ENCODE measurements at regions not wholly inside any gene's neighbourhood (a gene's known extent, or its start where the extent isn't known, plus 50 kb on each side); places are given as distances from the start of the nearest gene placed in this dataset.

GRCh38 chr6:9435281-9435680 lies 979.6 kb downstream of the TFAP2A start:
- TF ChIP-seq CTCF (IDR thresholded peaks at IDR 0.05) = no peak
- H3K36me3 Mint-ChIP-seq (ENCODE audit: low read depth) = no peaks in the 10 kb centered on the region
- DNase-seq = no peak
- no peaks in the 10 kb centered on the region for H3K27me3 Mint-ChIP-seq (ENCODE audit: insufficient read depth)
- H3K4me3 Mint-ChIP-seq = no peak overlapping the region
- no peaks in the 10 kb centered on the region for H3K9me3 Mint-ChIP-seq
- H3K27ac Mint-ChIP-seq = no peak overlapping the region
- H3K4me1 Mint-ChIP-seq (ENCODE audit: low read depth) = peaks cover 25% of the 10 kb centered on the region

DNA sequence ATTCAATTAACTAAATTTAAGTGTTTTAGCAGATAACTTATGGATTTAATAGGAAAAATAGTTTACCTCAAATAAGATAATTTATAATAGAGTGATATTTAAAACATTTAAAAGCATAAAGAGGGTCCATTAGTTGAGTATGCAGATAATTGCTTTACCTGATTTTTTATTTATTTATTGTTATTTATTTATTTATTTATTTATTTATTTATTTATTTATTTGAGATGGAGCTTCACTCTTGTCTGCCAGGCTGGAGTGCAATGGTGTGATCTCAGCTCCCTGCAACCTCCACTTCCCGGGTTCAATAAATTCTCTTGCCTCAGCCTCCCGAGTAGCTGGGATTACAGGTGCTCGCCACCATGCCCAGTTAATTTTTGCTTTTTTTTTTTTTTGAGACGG lies 982.9 kb downstream of the TFAP2A start:
- H3K9me3 Mint-ChIP-seq = peaks cover 4% of the 10 kb centered on the region; the same call in 1 of the 2 replicates
- no peak for DNase-seq
- no peak overlapping the region for H3K27ac Mint-ChIP-seq
- TF ChIP-seq CTCF (IDR thresholded peaks at IDR 0.05) = no peak
- peaks cover 20% of the 10 kb centered on the region for H3K4me1 Mint-ChIP-seq (ENCODE audit: low read depth)
- H3K27me3 Mint-ChIP-seq (ENCODE audit: insufficient read depth) = no peaks in the 10 kb centered on the region
- no peak overlapping the region for H3K4me3 Mint-ChIP-seq
- peaks cover 11% of the 10 kb centered on the region for H3K36me3 Mint-ChIP-seq (ENCODE audit: low read depth)

GRCh38 chr6:9428421-9429172 lies 986.3 kb downstream of the TFAP2A start:
- peak; percentile 16 for DNase-seq
- peaks cover 4% of the 10 kb centered on the region; the same call in 1 of the 2 replicates for H3K9me3 Mint-ChIP-seq
- no peaks in the 10 kb centered on the region for H3K27me3 Mint-ChIP-seq (ENCODE audit: insufficient read depth)
- no peak overlapping the region for H3K4me3 Mint-ChIP-seq
- H3K27ac Mint-ChIP-seq = peak overlapping the region; percentile 62
- peaks cover 20% of the 10 kb centered on the region for H3K4me1 Mint-ChIP-seq (ENCODE audit: low read depth)
- no peak for TF ChIP-seq CTCF (IDR thresholded peaks at IDR 0.05)
- peaks cover 11% of the 10 kb centered on the region for H3K36me3 Mint-ChIP-seq (ENCODE audit: low read depth)

DNA sequence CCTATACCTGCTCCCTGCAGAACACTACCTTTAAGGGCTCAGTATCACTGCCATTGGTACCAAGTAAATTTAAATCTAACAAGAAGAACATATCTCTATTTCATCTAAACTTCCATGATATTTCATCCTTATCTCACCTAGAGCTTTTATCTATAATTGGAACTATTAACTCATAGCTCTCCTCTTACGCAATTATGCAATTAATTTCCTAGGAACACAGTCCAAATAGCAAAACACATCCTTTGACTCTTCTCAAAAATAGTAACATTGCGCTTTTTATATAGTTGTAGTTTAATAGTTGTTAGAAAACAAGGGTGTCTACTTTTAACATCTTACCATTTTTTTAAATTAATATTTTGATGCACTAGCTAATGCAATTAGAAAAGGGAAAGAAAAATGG lies 986.8 kb upstream of the SLC35B3 start:
- no peaks in the 10 kb centered on the region for H3K4me1 Mint-ChIP-seq (ENCODE audit: low read depth)
- no peak for TF ChIP-seq CTCF (IDR thresholded peaks at IDR 0.05)
- H3K4me3 Mint-ChIP-seq = no peak overlapping the region

DNA sequence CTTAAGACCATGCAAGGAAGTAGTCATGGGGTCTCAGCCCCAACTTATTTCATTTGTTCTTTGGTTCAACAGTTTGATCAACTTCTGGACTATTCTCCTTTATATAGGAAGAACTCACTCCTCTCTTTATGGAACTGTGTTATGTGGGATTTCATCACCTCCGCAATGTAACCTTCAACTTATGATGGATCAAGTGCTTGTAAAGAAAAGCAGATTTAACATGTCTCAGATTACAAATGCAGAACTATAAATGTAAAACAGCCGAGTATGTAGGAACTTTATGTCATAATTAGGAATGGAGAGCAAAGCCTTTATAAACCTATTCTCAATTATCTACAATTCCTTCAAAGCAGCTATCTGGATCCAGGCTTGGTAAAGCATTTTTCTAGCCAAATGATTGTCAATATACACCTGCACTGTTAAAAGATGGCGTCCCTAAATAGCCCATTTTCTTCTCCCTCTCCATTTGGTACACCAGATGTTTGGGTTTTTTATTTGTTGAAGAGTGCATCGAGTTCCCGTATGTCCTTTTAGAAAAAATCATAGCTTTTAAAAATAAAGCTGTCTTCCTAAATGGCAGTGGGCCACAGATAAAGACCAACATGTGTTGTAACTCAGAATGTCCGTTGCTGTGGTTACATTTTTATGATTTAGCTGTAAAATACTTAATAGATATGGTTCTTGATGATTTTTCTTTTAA lies 985.1 kb upstream of the SLC35B3 start:
- Mint-ChIP-seq H3K36me3 (ENCODE audit: low read depth) (no peaks in the 10 kb centered on the region), H3K4me1 (ENCODE audit: low read depth) (no peaks in the 10 kb centered on the region), H3K27me3 (ENCODE audit: insufficient read depth) (peaks cover 1% of the 10 kb centered on the region; the same call in 1 of the 2 replicates), H3K9me3 (no peaks in the 10 kb centered on the region), H3K4me3 (no peak overlapping the region), H3K27ac (no peak overlapping the region)
- DNase-seq = no peak
- no peak for TF ChIP-seq CTCF (IDR thresholded peaks at IDR 0.05)

More for the DNA sequence above, 986.8 kb upstream of the SLC35B3 start:
- Mint-ChIP-seq H3K27ac (no peak overlapping the region), H3K36me3 (ENCODE audit: low read depth) (no peaks in the 10 kb centered on the region), H3K27me3 (ENCODE audit: insufficient read depth) (peaks cover 1% of the 10 kb centered on the region; the same call in 1 of the 2 replicates), H3K9me3 (no peaks in the 10 kb centered on the region)
- DNase-seq = no peak

Data from HFFc6 (cell line).